Epidermal melanocyte (primary cell): ENCODE measurements at regions not wholly inside any gene's neighbourhood (a gene's known extent, or its start where the extent isn't known, plus 50 kb on each side); places are given as distances from the start of the nearest gene placed in this dataset.

Experiments used
- DNase-seq: peaks from one replicate; pipeline ENCODE4 v3.0.0; 2011; ENCODE audit warnings: low spot score; ENCODE audit not compliant: insufficient read length

DNA sequence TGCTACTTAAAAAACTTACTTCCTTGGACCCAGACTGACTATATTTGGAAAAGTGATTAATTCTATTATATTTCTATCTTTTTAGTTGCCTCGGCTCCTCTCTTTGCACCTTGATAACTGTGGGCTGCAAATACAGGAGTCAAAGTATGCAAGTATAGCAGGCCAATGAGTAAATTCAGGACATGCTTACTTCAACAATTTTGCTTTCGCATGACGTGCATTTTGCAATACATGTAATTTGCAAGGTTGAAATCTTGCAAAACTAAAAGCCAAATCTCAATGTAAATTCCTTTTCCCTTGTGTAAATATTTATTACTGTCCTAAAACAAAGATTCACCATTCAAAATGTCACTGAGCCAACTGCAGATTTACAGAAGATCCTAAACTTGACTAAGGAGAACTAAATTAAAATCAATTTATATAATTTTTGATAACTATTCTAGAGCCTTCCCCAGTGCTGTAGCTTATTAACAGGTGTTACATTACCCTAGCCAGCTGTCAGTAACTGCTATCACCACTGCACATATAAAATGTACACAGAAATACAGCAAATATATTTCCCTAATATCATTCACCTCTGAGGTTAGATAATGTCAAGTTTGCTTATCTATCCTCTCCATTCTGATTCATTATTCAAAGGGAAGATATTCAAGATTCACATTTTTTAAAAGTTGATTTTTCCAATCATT lies 1069.5 kb downstream of the TRHDE start:
- DNase-seq = no peak

DNA sequence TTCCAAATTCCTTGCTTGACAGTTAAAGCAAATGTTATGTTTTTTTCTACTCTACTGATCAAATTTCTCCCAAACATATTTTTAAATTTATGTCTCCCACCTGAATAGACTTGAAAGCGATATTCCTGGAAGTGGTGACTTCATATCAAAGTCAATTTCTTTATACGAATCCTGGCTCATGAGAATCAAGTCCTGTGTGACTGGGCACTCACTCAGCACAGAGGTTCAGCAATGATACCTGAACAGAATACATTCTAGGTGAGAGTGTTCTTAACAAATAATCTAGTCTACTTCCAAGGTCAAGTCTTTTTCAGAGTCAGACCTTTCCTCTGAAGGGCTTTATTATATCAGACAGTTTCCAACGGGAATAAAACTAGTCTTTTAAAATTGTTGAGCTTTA lies 1070.6 kb downstream of the TRHDE start:
- DNase-seq = no peak

DNA sequence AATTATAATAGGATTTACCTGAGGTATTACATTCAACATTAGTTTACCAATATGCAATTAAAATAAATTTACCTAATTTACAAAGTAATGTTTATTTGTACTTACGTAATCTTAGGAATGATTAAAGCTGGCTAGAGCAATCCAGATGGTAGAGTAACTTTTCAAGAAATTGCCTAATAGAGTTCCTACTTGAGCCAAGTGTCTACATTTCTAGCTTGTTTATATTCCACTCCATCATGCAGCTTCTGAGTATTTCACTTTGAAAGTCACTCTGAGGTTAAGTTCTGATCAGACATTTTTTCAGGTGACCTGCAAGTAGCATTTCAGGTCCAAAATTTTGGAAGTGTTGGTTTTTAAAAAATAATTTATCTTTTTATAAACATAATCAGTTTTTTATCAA lies 1080.7 kb downstream of the TRHDE start:
- DNase-seq = no peak

DNA sequence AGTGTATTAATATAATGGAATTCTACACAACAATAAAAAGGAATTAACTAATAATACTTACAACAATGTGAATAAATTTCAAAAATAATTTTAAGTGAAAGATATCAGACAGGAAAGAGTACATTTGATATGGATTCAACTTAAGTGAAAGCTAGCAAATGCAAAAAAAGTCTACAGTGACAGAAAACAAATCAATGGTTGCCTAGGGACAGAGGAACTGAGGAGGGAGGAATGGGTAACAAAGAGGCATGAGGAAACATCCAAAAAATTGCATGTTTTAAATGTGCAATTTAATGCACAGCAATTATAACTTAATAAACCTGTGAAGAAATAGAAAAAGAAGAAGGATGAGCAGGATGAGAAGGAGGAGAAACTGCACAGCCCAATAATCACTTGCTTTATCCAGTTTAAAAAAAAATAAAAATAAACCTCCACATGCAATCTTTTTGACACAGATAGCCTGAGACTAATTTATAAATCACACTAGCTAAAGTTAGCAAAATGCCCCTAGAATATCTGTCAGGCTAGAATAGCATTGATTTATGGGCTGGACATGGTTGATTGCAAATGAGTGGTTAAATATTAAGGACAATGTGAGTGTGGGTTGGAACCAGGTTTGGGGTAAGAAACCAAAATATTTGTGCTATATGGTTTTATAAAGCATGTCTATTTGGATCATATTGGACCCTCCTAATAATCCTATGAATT lies 1089.1 kb downstream of the TRHDE start:
- no peak for DNase-seq

DNA sequence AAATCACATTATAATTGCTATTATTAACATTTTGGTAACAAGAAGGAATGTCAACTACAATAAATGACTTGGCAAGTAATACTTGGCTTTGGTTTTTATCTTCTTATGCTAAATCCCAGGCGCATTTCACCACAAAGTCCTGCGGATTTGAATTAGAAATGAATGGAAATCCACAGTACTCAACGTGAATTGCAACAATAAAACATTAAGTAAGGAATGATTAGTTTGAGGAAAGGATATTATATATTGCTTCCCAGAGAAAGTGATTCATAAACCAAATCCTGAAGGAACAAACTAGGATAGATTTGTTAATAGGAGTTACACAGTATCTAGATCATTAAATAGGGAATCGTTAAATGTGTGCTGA lies 1089.7 kb downstream of the TRHDE start:
- DNase-seq = no peak

DNA sequence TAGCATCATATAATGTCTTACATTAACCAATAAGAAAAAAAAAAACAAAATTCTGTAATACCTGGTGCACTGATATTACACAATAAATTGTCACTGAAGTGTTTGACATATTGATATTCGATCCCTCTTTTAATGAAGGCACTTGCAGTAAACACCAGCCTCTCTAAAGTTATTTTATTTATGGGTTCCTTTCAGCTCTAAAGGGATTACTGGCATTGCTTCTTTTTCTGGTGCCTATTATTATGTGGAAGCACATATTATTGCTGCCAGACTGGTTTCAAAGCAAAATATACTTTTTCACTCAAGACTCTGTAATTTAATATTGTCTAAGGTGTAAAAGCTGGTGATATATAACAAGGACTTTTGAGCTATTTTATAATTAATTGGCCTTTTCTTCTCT lies 1090.5 kb downstream of the TRHDE start:
- DNase-seq = no peak

DNA sequence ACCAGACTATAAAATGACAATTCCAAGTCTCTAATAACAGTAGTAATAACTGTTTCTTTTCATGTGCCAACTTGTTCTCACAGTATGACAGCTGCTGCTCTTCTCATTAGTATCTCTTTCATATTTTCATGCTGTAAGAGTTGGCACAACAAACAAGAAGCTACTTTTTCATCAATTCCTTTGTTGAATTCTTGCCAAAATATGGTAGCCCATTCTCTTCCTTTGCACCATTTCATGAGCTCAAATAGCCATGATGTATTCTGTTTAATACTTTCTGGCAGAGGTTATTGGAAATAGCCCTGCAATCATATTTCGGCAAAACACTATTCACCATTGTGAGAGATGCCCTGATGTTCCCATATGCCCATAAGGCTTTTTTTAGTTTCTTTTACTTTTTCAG lies 1100.7 kb downstream of the TRHDE start:
- DNase-seq = no peak

DNA sequence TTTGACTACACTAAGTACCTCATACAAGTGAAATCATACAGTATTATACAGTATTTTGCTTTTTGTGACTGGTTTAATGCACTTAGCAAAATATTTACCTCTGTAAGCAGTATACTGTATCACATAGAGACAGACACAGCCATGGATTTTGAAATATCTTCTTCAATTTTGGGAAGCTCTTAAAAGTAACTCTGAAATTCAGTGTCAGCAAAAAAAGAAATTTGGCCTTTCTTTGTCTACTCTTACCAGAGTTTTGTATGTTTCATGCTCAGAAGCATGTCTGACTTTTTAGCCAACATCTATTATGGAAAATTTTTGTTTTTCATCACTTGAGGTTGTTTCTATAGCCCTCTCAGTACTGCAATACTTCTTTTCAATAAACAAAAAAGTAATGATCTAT lies 1102.2 kb downstream of the TRHDE start:
- DNase-seq = no peak

DNA sequence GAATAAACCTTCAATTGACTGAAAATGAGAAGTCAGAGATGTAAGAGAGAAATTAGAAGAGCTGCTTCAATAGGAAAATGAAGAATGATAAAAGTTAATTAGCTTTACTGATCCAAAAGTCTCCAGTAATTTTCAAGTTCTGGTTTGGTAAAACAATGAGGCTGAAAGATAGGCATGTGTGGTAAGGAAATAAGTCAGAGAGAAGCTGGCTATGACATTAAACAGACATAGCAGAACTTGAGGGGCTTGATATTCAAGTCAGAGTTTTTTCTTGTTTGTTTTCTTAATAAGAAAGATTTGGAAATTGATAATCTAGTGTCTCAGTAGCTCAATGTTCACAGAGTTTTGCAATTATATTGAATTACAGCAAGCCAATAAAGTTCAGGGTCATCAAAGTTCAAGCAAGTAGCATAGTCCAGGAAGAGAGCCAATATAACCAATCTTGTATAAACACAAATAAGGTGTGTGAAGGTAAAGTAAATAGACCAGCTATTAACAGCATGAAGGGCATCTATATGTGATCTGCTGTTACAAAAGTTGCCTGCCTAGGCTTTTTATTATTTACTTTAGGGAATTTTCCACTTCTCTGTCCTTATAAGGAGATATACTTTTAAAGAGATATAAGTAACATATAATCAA lies 1111.5 kb downstream of the TRHDE start:
- no peak for DNase-seq

DNA sequence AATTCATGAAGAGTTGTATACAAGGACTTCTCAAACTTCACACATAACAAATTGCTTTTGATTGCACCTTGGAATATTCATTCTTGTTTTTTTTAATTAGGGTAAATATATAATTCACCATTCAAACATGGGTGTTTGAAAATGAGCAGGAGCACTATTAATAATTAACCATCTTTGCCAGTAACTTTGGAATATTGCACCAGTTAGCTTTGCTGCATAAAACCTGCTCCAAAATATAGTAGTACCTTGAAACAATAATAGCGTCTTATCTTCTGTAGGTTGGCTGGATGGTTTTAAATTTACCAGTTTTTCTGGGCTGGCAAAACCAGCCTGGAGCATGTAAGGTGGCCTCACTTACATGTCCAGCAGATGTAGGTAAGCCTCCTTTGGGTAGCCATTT lies 1112.4 kb downstream of the TRHDE start:
- DNase-seq = no peak

DNA sequence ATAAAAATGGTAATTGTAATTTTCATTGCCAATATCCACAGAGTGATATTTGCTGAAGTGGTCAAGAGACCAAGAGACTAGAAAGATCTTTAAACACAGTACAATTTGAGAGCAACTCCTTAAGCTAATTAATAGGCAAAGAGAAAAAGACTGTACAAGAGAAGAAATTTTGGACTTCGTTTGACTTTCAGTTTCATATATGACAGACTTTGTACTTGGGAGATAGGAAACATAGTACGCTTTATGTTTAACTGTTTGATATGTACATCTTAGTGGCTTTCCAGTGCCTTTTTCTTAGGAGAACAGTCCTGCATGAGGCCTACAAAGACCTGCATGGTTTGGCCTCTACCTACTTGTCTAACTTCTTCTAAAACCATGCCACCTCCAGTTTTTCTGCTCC lies 1118.1 kb downstream of the TRHDE start:
- no peak for DNase-seq

DNA sequence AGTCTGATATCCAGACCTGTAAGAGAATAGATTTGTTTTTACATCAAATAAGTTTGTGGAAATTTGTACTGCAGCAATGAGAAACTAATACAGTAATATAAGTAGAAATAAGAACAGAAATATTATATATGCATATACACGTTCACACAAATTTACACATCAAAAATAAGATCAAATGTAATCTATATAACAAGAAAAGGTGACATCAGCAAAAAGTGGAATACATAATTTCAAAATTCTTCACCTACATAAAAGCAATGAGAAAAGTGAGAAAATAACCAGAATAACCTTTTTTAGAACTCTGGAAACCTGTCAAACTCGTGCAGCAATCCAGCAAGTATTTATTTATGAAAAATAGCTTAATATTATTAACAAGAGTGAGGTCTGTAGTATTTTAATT lies 1124.6 kb upstream of the ATXN7L3B start:
- no peak for DNase-seq

DNA sequence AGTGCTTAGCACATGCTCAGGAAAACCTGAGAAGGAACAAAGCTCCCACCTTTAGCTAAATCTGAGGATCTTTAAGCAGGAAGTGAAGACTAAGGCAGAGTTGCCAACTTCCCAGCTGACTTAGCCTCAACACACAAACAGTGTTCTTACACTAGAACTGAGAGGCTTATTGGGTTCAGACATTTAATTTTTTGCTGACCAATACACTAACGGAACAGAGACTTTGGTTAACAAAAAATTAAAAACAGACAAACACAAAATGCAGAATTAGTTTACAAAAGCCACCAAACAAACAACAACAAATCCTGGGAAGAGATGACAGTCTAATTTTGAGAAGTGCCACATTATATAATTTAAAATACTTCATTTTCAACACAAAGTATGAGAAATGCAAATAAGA lies 1123.7 kb upstream of the ATXN7L3B start:
- no peak for DNase-seq

DNA sequence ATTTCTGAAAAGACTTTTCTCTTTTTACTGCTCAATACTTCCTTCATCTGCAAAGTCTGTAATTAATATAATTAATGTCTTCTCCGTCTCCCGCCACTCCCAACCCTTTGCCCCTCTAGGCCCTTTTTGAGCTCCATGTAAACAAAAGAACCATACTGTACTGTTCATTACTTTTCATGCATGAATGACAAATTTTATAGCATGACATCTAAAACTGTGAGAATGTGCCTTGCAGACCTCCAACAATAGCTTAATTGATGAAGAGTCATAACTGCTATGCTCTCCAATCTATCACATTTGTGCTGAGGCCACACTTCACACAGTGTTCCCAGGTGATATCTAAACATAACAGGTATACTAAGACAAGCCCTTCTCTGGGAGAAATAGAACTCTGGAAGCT lies 1122.7 kb upstream of the ATXN7L3B start:
- no peak for DNase-seq

DNA sequence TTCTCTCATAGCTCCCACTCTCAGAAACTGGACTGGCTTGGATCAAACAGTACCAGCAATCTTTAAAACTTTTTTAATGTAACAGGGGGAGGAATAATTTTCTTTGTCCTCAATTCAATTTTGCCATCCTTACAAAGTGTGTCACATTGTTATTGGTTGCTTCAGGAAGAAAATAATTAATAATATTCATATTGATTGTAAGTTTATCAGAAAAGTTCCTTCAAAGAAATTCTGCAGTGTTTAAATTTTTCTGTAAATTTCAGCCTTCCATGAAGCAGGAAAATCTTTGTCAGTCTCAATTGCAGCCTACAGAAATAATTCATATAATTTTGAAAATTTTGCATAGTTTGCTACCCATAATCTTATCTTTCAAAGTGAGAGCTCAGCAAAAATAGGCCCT lies 1119.1 kb upstream of the ATXN7L3B start:
- DNase-seq = no peak

DNA sequence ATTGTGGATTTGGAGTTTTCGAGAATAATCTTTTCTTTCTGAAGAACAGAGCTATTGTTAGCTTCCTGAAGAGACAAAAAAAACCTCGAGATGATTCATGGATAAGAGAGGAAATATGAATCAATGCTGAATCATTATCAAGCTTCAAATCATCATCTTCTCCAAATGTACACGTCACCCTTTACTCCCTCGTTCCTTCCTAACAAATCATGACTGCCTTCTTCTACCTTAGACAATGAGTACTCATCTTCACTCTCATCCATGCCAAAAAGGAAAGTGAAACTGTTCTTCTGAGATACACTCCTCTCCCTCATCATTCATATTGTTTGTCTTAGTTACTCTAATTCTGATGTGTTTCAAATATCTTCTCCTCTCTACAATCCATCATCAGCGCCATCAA lies 1115.8 kb upstream of the ATXN7L3B start:
- no peak for DNase-seq

DNA sequence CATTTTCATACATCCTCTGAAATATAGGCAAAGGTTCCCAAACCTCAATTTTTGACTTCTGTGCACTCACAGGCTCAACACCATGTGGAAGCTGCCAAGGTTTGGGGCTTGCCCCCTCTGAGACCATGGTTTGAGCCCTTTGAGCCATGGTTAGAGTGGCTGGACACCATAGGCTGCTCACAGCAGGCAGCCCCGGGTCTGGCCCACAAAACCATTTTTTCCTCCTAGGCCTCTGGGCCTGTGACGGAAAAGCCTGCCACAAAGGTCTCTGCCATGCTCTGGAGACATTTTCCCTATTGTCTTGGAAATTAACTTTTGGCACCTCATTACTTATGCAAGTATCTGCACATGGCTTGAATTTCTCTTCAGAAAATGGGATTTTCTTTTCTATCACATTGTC lies 1113.2 kb upstream of the ATXN7L3B start:
- DNase-seq = no peak

DNA sequence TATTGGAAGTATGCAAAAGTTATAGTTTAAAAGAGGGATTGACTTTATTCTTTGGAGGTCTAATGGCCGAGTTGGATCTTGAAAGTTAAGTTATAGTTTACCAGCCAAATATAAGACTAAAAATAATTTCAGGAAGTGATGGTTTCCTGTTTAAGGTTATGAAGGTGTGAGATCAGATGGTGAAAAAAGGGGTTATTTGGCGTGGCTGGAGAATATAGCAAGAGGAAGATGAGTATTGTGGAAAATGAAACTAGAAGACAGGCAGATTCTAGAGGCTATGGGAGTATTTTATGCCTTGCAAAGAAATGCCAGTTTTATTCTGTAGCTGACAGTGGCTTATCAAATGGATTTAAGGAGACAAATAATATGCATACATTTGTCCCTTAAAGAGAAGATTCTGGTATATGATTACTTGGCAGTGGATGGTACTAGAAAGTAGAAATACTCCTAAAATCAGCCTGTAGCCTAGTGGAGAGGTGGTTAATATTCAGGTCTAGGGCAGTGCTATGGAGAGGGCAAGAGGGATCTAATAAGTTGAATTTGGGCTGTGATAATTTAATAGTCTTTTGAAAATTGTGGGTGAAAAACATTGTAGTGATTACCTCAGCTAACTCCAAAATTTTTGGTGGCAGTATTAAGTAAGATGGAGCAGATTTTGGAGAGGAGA lies 1091.8 kb upstream of the ATXN7L3B start:
- no peak for DNase-seq

DNA sequence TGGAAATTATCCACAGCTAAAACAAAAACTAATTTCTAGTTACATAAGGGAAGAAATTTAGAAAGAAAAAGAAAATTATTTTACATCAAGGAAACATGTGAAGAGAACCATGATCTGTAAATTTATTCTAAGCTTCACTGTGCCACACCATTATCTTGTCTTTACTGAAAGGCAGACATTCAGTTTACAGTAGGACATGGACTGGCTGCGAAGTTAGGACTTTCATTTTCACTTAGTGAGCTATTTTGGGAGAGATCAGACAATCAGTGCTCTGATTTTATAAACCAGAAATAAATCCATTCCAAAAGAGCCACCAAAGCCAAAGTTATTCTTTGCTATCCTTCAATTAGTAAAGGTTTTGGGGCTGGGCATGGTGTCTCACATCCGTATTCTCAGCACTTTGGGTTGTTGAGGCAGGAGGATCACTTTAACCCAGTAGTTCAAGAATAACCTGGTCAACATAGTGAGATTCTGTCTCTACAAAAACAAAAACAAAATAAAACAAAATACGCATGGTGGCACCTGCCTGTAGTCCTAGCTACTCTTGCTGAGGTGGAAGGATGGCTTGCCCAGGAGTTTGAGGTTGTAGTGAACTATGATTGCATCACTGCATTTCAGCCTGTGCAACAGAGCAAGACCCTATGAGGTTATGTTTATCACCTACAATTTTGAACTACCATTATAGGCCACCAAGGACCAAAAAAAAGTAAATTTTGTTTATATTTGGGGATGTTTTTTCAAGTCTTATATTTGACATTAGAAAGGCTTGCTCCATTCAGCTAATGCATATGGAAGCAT lies 1084.8 kb upstream of the ATXN7L3B start:
- DNase-seq = no peak

DNA sequence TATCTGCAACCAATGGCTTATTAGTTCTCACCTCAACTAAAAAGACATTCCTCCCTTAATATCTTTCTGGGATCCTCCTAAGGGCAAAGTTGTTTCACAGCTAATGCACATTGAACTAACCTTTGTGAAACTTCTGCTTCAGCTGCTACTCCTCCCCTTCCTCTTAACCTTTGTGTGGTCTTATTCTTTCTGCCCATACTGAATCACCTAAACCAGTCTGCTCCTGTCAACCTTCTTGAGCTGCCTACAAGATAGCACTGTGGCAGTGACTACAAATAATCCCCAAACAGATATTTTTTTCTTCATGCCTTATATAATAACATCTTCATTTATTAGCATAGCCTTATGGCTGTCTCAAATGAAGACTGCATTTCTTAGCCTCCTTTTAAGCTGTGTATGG lies 1077.4 kb upstream of the ATXN7L3B start:
- no peak for DNase-seq

DNA sequence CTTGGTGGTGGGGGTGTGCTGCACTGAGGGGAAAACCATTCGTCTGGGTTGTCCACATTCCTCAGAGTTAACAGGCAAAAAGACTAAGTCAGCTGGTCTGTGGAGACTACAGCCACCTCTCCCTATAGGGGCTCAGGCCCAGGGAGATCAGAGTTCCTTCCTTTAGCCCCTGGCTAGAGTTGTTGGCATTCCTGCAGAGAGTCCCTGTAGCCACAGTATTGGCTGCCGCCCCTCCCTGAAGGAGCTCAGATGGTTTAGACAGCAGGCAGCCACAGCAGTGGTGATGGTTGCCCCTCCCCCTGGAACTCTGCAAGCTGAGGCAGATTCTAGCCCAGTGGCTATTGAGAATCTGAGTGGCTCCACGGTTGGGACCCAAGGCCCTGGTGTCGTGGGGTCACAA lies 1072.5 kb upstream of the ATXN7L3B start:
- DNase-seq = no peak

DNA sequence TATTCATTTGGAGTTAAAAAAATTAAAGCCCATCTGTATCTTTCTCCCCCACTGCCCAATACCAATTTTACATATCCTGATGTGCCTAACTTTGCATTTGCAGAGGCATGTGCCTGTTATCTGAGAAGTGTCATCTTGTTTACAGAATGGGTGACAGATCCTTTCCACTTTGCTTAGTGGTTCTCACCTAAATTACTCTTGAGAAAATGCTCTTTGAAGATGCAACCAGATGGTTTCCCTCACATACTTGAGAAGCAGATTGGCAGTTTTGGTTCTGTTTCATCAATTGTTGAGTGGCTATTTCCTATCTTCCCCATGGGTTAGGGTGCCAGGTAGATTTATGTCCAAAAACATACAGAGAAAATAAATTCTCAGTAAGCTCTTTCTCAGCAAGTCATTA lies 1051.4 kb upstream of the ATXN7L3B start:
- DNase-seq = no peak
